Calu3 (cell line): ENCODE measurements at regions not wholly inside any gene's neighbourhood (a gene's known extent, or its start where the extent isn't known, plus 50 kb on each side); places are given as distances from the start of the nearest gene placed in this dataset.

Experiments
- BruUV-seq: library from RNA; stranded (reverse); fragments of 400-500 nt; replicated peaks from 2 replicates; lab custom pipeline; 2021; lab: Mats Ljungman, UMichigan
- CTCF ChIA-PET: fragments of 300-600 bp; sonication (Branson Sonifier 250); formaldehyde crosslinking; loops from one replicate; lab custom pipeline; 2022; ENCODE audit warnings: antibody characterized with exemption; lab: Charles Lee
- DNase-seq: peaks from one replicate; pipeline ENCODE4 v3.0.0; 2022
- H3K27ac Mint-ChIP-seq: one replicate; pipeline ENCODE4 v1.8.0; 2022; ENCODE audit warnings: mixed read lengths; ENCODE audit not compliant: unreplicated experiment
- H3K27me3 Mint-ChIP-seq: one replicate; pipeline ENCODE4 v1.8.0; 2022; ENCODE audit warnings: mixed read lengths; ENCODE audit not compliant: unreplicated experiment
- H3K36me3 Mint-ChIP-seq: one replicate; pipeline ENCODE4 v1.8.0; 2022; ENCODE audit warnings: mild to moderate bottlenecking, moderate library complexity, mixed read lengths; ENCODE audit not compliant: insufficient read depth, unreplicated experiment
- H3K4me1 Mint-ChIP-seq: one replicate; pipeline ENCODE4 v1.8.0; 2022; ENCODE audit warnings: mild to moderate bottlenecking, low read depth, mixed read lengths; ENCODE audit not compliant: unreplicated experiment
- H3K4me3 Mint-ChIP-seq: one replicate; pipeline ENCODE4 v1.8.0; 2022; ENCODE audit warnings: mild to moderate bottlenecking, low read depth, moderate library complexity, mixed read lengths; ENCODE audit not compliant: unreplicated experiment
- H3K9me3 Mint-ChIP-seq: one replicate; pipeline ENCODE4 v1.8.0; 2022; ENCODE audit warnings: low read depth, mixed read lengths; ENCODE audit not compliant: unreplicated experiment
- intact Hi-C: fragments of 100-400 bp; cut with micrococcal nuclease; formaldehyde crosslinking; loops from one replicate; pipeline ENCODE4 v1.10.0; 2022; ENCODE audit not compliant: unreplicated experiment
- TF ChIP-seq, protein P1 (sequence below): fragments of 200-600 bp; IDR thresholded peaks from one replicate; pipeline ENCODE4 v1.8.0; 2022; ENCODE audit warnings: antibody characterized with exemption; ENCODE audit not compliant: unreplicated experiment

DNA sequence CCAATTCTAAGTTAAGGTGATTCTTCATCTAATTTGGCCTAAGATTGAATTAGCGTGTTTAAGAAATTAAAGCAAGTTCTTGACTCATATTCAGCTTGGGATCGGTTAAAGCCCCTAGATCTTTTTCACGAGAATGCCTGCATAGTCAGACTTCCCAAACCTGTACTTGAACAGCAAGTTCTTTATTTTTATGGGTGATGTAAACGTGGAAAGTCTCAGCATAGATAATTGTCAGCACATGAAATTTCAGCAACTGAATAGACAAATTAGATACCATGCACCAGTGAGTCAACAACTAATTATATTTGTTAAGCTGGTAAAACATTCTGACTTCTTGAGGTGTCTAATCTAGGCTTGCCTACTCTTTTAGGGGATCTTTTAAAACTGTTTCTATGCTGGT is 183.1 kb upstream of the TNFAIP3 start:
- Mint-ChIP-seq H3K4me3 (no peak overlapping the region), H3K4me1 (no peaks in the 10 kb centered on the region), H3K27ac (no peak overlapping the region), H3K36me3 (no peaks in the 10 kb centered on the region), H3K9me3 (peaks cover 2% of the 10 kb centered on the region), H3K27me3 (no peaks in the 10 kb centered on the region)
- intact Hi-C loops: no loop called here
- DNase-seq: no peak
- CTCF ChIA-PET: no interaction called here
- TF ChIP-seq, protein P1, sequence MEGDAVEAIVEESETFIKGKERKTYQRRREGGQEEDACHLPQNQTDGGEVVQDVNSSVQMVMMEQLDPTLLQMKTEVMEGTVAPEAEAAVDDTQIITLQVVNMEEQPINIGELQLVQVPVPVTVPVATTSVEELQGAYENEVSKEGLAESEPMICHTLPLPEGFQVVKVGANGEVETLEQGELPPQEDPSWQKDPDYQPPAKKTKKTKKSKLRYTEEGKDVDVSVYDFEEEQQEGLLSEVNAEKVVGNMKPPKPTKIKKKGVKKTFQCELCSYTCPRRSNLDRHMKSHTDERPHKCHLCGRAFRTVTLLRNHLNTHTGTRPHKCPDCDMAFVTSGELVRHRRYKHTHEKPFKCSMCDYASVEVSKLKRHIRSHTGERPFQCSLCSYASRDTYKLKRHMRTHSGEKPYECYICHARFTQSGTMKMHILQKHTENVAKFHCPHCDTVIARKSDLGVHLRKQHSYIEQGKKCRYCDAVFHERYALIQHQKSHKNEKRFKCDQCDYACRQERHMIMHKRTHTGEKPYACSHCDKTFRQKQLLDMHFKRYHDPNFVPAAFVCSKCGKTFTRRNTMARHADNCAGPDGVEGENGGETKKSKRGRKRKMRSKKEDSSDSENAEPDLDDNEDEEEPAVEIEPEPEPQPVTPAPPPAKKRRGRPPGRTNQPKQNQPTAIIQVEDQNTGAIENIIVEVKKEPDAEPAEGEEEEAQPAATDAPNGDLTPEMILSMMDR: no peak
- no TSS peak for BruUV-seq

DNA sequence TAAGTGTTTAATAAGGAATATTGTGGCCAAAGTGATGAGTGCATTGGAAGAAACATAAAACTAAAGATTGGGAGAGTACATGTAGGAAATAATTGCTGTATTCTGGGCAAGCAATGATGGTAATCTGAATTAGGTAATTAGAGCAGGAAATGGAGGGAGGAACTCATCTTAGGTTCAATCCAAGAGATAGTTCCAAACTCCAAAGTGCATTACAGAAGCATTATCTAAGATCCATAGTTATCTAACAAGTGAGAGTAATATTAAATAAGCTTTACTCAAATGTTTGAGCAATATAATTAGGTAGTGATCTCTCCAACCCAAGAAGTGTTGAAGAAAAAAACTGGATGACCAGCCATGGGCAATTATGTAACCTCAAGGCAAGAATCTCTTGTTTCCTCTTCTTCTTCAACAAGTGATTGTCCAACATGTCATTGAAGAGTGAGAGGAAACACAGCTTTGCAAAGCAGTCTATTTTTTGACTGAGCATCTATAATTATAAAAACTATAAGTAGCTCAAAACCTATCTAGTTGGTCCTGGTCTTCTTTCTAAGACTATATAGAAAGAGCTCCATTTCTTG is 181.2 kb upstream of the TNFAIP3 start:
- Mint-ChIP-seq H3K27me3 (no peaks in the 10 kb centered on the region), H3K36me3 (no peaks in the 10 kb centered on the region), H3K4me3 (no peak overlapping the region), H3K9me3 (peaks cover 2% of the 10 kb centered on the region), H3K27ac (no peak overlapping the region), H3K4me1 (no peaks in the 10 kb centered on the region)
- CTCF ChIA-PET: no interaction called here
- TF ChIP-seq, protein P1: no peak
- intact Hi-C loops: no loop called here
- BruUV-seq: no TSS peak
- DNase-seq: no peak

DNA sequence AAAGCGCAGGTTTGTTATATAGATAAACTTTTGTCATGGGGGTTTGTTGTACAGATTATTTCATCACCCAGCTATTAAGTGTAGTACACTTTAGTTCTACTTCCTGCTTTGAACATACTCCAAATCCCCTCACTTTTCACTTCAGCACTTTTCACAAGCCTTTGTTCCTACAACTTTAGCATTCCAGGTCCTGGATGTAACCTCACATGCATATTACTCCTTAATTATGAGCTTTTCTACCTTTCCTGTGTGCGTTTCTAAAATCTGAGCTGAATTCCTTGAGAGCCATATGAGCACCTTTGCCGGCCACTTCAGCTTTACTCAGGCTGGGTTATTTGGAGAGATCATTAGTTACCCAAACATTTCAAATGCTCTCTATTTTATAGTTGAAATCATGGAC is 179.2 kb upstream of the TNFAIP3 start:
- Mint-ChIP-seq H3K4me3 (no peak overlapping the region), H3K36me3 (no peaks in the 10 kb centered on the region), H3K27ac (no peak overlapping the region), H3K4me1 (no peaks in the 10 kb centered on the region), H3K9me3 (no peaks in the 10 kb centered on the region), H3K27me3 (no peaks in the 10 kb centered on the region)
- BruUV-seq: no TSS peak
- intact Hi-C loops: no loop called here
- DNase-seq: no peak
- CTCF ChIA-PET: no interaction called here
- TF ChIP-seq, protein P1: no peak

DNA sequence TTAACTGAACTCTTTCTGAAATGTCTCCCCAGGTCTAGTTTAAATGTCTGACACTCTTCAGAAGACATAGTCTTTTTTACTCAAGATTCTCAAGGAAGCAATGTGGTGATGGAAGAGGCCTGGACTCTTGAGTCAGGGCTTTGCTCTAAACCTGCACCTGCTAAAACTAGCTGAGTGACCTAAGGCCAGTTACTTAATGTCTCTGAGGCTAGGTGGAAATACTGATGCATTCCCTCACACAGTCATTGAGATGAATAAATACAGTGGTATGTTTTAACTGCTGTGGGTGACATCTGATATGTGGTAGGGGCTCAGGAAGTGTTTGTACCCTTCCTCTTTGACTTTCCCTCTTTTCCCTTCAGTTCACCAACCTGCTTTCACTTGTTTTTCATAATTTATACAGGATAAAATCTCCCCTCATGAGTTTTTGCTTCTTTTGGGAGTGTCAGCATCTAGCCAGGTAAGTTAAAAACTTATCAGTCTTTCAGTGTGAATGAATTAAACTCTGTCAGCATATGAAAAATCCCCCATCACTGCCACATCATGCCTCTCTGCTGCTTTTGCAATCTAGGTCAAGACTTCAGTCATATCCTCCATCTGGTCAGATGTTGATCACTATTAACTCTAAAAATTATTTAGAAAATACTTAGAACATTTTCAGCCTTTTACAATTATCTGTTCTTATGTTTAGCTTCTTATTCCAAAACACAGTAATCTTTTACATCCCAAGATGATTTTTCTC is 178.7 kb upstream of the TNFAIP3 start:
- Mint-ChIP-seq H3K4me1 (no peaks in the 10 kb centered on the region), H3K27me3 (no peaks in the 10 kb centered on the region), H3K9me3 (no peaks in the 10 kb centered on the region), H3K36me3 (no peaks in the 10 kb centered on the region), H3K4me3 (no peak overlapping the region), H3K27ac (no peak overlapping the region)
- BruUV-seq: no TSS peak
- TF ChIP-seq, protein P1: no peak
- no peak for DNase-seq
- CTCF ChIA-PET: no interaction called here
- intact Hi-C loops: no loop called here
